ENCODE measurements at regions not wholly inside any gene's neighbourhood (a gene's known extent, or its start where the extent isn't known, plus 50 kb on each side); places are given as distances from the start of the nearest gene placed in this dataset.

DNA sequence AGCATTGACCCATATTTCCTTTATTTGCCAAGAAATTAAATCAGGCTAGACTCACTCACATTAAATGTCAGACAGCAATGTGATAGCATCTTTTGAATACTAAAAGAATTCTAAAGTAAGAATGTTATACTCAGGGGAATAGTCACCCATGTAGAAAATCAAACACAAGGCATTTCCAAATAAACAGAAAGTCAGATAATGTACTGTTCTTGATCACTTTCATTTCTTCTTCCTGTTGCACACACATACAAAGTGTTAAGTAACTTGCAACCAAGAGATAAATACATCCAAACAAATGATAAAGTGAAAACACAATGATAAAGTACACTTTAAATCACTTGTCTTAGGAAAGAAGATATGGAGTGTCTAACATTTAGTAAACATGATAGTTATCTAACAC lies 1366.6 kb upstream of the MIR17HG start:
- no peaks in the 10 kb centered on the region; the same call in 1 of the 2 replicates for H3K9me2 ChIP-seq (ENCODE audit: insufficient read depth)
- Mint-ChIP-seq H3K27me3 (ENCODE audit: insufficient read depth, low read depth, poor library complexity) (peaks cover 2% of the 10 kb centered on the region), H3K4me1 (peaks cover 18% of the 10 kb centered on the region), H3K36me3 (ENCODE audit: low read depth) (no peaks in the 10 kb centered on the region), H3K27ac (no peak overlapping the region), H3K4me3 (no peak overlapping the region), H3K9me3 (no peaks in the 10 kb centered on the region)
- TF ChIP-seq JUNB (IDR thresholded peaks at IDR 0.05; ENCODE audit: unreplicated experiment) = no peak
- no peak for TF ChIP-seq ZNF331 (CRISPR knock-in tag; IDR thresholded peaks at IDR 0.05; ENCODE audit: low read depth)
- TF ChIP-seq EZH2 (IDR thresholded peaks at IDR 0.05; ENCODE audit: low read depth, unreplicated experiment) = no peak
- TF ChIP-seq, protein P1, sequence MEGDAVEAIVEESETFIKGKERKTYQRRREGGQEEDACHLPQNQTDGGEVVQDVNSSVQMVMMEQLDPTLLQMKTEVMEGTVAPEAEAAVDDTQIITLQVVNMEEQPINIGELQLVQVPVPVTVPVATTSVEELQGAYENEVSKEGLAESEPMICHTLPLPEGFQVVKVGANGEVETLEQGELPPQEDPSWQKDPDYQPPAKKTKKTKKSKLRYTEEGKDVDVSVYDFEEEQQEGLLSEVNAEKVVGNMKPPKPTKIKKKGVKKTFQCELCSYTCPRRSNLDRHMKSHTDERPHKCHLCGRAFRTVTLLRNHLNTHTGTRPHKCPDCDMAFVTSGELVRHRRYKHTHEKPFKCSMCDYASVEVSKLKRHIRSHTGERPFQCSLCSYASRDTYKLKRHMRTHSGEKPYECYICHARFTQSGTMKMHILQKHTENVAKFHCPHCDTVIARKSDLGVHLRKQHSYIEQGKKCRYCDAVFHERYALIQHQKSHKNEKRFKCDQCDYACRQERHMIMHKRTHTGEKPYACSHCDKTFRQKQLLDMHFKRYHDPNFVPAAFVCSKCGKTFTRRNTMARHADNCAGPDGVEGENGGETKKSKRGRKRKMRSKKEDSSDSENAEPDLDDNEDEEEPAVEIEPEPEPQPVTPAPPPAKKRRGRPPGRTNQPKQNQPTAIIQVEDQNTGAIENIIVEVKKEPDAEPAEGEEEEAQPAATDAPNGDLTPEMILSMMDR (conservative IDR thresholded peaks at IDR 0.05; ENCODE audit: low read depth in 2 of 2) = no peak
- H2AFZ ChIP-seq = no peak overlapping the region
- DNase-seq (ENCODE audit: low spot score) (no peak), ATAC-seq (no peak)
- H3K4me3 ChIP-seq = no peak overlapping the region
- H3K36me3 ChIP-seq (ENCODE audit: insufficient read depth) = no peaks in the 10 kb centered on the region
- no peak overlapping the region for H3K27ac ChIP-seq (ENCODE audit: low read depth)
- H3F3A ChIP-seq (replicated peaks; ENCODE audit: low read depth) = no peaks in the 10 kb centered on the region
- no peak overlapping the region for H3K4me2 ChIP-seq
- H4K20me1 ChIP-seq (replicated peaks; ENCODE audit: insufficient read depth) = no peaks in the 10 kb centered on the region
- H3K27me3 ChIP-seq (ENCODE audit: insufficient read depth) = no peaks in the 10 kb centered on the region
- no peaks in the 10 kb centered on the region for H3K79me2 ChIP-seq (replicated peaks; ENCODE audit: insufficient read depth)
- H3K4me1 ChIP-seq (ENCODE audit: insufficient read depth) = peaks cover 23% of the 10 kb centered on the region

DNA sequence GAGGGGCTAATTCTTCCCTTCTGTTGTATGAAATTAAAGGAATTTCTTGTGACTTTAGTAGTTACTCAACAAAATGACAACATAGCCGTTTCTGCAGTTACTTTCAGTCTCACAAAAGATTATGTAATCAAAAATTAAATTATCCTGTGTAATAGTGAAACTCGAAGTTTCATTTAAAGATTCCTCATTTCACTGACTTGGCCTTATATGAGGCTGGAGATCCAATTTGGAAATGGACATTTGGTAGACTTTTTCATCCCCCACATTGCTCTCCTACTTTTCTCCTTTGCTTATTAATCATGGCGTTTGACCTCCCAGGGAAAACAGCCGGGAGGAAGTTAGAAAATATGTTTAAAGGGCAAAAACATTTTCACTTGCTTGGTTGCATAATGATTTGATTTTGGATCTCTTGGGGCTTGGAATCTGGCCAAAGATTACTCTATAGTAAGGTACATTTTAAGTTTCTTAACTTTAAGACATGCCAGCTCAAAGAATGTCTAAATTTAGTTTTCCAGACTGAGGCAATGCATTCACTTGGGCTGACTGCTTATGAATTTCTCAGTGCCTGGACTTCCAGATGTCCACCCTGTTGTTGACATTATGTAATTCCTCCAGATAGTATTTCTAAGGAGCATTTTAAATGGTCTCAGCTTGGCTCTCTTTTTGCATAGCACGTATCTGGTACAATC lies 1364.9 kb upstream of the MIR17HG start:
- H3K27me3 ChIP-seq (ENCODE audit: insufficient read depth) = no peaks in the 10 kb centered on the region
- H4K20me1 ChIP-seq (replicated peaks; ENCODE audit: insufficient read depth) = no peaks in the 10 kb centered on the region
- H3K4me3 Mint-ChIP-seq = no peak overlapping the region
- H3K27me3 Mint-ChIP-seq (ENCODE audit: insufficient read depth, low read depth, poor library complexity) = peaks cover 2% of the 10 kb centered on the region
- no peaks in the 10 kb centered on the region; the same call in 1 of the 2 replicates for H3K9me2 ChIP-seq (ENCODE audit: insufficient read depth)
- no peak overlapping the region for H3K27ac ChIP-seq (ENCODE audit: low read depth)
- no peak overlapping the region for H3K4me3 ChIP-seq
- no peak overlapping the region for H3K27ac Mint-ChIP-seq
- no peaks in the 10 kb centered on the region for H3F3A ChIP-seq (replicated peaks; ENCODE audit: low read depth)
- H3K4me2 ChIP-seq = no peak overlapping the region
- no peaks in the 10 kb centered on the region for H3K9me3 Mint-ChIP-seq
- no peak for DNase-seq (ENCODE audit: low spot score)
- H3K4me1 ChIP-seq (ENCODE audit: insufficient read depth) = peaks cover 14% of the 10 kb centered on the region; the same call in 1 of the 2 replicates
- H3K4me1 Mint-ChIP-seq = peaks cover 11% of the 10 kb centered on the region; the same call in 2 of the 3 replicates
- H3K36me3 ChIP-seq (ENCODE audit: insufficient read depth) = no peaks in the 10 kb centered on the region
- H2AFZ ChIP-seq = 0 out of 2 replicates have a peak overlapping the region, but pooled peaks have one; percentile 35
- H3K36me3 Mint-ChIP-seq (ENCODE audit: low read depth) = no peaks in the 10 kb centered on the region
- no peak for ATAC-seq
- no peaks in the 10 kb centered on the region for H3K79me2 ChIP-seq (replicated peaks; ENCODE audit: insufficient read depth)
- no peak for TF ChIP-seq NANOG (IDR thresholded peaks at IDR 0.05; ENCODE audit: borderline replicate concordance)
- no peak for TF ChIP-seq ZNF462 (CRISPR knock-in tag; IDR thresholded peaks at IDR 0.05)
- TF ChIP-seq, protein P1 (conservative IDR thresholded peaks at IDR 0.05; ENCODE audit: low read depth in 2 of 2) = no peak
- TF ChIP-seq STAT1 (IDR thresholded peaks at IDR 0.05; ENCODE audit: unreplicated experiment) = no peak
- TF ChIP-seq POLR2AphosphoS5 (IDR thresholded peaks at IDR 0.05; ENCODE audit: low read depth) = no peak
- no peak for TF ChIP-seq CREB1 (CRISPR knock-in tag; IDR thresholded peaks at IDR 0.05; ENCODE audit: low read depth)

All from GM23338 (cell line).